Stimulated activated CD8-positive, alpha-beta memory T cell treated with anti-CD3 and anti-CD28 coated beads, Interleukin-4, amount 100 ng/mL, for 48 hours (primary cell): ENCODE measurements at regions not wholly inside any gene's neighbourhood (a gene's known extent, or its start where the extent isn't known, plus 50 kb on each side); places are given as distances from the start of the nearest gene placed in this dataset.
"Not testable (repeated sequence)": the region's sequence is repeated elsewhere in the genome, so short reads cannot be mapped to it uniquely, and the experiment has no call there.

Source experiments
- DNase-seq: peaks from one replicate; pipeline ENCODE4 v3.0.0-alpha.2; 2020

DNA sequence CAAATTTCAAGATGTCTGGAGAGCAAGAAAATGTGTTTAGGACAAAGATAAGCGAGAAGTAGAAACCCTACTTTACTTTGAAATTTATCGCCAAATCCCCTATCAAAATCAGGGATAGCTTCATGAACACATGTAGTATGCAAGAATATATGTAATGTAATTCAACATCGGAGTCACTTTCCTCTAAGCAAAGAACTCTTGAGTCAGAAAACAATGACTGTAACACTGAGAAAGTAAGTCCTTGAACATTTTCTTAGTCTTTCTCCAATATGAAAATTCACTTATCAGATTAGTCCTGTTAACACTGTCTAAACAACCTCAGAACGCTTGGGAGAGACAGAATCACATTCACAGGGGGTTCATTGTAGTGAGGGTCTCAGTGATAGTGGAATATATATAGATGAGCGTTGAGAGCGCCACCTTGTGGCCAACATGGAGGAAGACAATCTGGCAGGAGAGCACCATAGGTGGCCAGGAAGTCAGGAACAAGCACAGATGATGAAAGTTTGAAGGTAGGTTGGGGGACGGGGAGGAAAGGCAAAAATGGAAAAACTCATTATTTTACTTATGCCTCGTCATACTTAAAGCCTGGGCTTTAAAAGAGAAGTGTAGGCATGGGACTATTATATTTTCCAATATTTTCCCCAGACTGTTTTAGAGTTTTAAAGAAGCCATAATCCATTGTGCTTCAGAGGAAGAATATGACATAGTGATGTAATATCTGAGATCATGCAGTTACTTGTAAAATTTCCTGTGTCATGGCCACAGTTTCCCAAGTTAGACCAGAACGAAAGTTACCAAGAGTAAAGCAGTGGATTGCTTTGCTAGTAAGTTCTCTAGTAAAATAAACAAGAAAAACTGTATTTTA lies 115.5 kb upstream of the GNAI1 start:
- peak; percentile 60 for DNase-seq

GRCh38 chr7:80017101-80017698 lies 117.4 kb upstream of the GNAI1 start:
- DNase-seq, result no peak

GRCh38 chr7:80014511-80014910 lies 120.1 kb upstream of the GNAI1 start:
- no peak for DNase-seq

- DNase-seq, result no peak
Measured at GRCh38 chr7:80008039-80008438, 126.6 kb upstream of the GNAI1 start.

- no peak for DNase-seq
Measured at GRCh38 chr7:80002865-80003264, 131.8 kb upstream of the GNAI1 start.

DNA sequence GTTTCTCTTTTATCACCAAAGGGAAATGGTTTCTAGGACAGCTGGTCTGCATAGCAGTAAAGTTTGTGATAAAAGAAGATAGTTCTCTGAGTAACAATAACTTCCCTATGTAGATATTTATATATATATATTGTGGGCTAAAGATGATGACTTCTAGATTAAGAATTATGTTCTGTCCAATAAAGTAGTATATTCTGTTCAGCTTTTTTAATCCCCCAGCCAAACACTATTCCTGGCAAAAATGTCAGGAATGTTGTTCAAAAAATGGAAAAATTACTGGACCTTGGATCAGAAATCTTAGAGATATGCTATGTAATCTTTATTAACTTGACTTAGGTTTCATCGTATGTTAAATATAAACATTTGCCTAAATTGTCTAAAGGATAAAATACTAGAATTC lies 136.3 kb upstream of the GNAI1 start:
- no peak for DNase-seq

DNA sequence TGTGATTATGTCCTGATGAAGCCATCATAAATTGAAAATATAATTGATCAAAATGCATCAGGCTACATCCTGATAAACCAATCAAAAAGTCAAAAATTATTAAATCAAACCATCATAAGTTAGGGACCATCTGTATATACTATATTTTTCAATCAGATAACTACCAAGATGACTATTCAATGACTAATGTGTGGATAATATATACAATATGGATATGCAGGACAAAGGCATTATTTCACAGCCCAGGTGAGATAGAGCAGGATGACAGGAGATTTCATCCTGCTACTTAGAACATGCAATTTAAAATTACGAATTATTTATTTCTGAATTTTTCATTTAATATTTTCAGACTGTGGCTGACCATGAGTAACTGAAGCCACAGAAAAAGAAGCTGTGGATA lies 137.3 kb upstream of the GNAI1 start:
- no peak for DNase-seq

DNA sequence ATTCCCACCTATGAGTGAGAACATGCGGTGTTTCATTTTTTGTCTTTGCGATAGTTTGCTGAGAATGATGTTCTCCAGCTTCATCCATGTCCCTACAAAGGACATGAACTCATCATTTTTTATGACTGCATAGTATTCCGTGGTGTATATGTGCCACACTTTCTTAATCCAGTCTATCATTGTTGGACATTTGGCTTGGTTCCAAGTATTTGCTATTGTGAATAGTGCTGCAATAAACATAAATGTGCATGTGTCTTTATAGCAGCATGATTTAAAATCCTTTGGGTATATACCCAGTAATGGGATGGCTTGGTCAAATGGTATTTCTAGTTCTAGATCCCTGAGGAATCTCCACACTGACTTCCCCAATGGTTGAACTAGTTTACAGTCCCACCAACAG lies 138.9 kb upstream of the GNAI1 start:
- DNase-seq, result not testable (repeated sequence)

- no peak for DNase-seq
Measured at GRCh38 chr7:79988653-79989052, 146.0 kb upstream of the GNAI1 start.

DNA sequence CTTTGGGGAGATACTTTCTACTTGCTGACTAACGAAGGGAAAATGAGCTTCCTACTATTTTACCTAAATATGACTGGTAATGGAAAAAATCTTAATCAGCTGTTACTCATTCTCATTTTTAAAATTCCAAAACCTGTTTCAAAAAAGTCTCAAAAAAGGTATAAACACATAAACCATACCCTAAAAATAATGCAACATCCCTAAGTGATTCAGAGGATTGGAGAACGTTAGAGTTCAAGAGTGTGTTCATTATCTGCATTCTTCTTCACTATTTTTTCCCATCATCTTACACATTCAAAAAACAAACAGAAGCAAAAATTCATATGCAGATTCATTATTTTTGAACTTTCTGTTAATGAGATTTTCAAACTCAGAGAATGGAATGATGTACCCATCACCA lies 150.4 kb upstream of the GNAI1 start:
- no peak for DNase-seq

DNA sequence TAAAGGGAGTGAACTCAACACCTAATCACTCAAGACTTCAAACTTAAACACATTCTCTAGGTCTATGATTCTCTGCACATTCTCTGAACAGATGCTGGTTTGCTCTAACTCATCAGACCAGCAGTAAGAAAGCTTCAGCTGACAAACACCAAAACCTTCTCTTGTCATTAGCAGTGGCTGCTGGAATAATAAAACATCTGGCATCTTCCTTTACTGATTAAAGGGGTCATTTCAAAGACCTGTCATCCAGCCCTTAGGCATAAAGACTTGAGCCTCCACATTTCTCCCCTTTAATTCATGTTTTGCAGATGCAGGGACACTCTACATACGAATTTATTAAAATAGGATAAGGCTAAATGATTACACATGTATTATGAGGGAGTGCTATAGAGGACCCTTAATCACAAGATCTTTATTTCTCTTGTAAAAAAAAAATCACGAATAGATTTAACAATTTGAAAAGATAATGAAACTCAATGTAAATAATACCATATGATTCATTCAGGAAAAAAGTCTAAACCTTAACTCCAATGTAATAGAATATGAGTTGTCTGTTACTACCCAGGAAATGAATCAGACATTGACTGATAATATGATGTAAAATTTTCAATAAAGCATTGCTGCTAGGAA lies 152.4 kb upstream of the GNAI1 start:
- DNase-seq, result no peak

GRCh38 chr7:79980376-79980775 lies 154.3 kb upstream of the GNAI1 start:
- DNase-seq, result no peak

GRCh38 chr7:79979437-79979836 lies 155.2 kb upstream of the GNAI1 start:
- no peak for DNase-seq

DNA sequence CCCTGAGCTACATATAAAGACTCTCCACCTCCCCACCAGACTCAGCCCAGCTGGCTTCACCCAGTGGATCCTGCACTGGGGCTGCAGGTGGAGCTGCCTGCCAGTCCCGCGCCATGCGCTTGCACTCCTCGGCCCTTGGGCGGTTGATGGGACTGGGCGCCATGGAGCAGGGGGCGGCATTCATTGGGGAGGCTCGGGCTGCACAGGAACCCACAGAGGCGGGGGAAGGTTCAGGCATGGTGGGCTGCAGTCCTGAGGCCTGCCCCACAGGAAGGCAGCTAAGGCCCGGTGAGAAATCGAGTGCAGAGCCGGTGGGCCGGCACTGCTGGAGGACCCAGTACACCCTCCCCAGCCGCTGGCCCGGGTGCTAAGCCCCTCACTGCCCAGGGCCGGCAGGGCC lies 157.2 kb upstream of the GNAI1 start:
- no peak for DNase-seq

DNA sequence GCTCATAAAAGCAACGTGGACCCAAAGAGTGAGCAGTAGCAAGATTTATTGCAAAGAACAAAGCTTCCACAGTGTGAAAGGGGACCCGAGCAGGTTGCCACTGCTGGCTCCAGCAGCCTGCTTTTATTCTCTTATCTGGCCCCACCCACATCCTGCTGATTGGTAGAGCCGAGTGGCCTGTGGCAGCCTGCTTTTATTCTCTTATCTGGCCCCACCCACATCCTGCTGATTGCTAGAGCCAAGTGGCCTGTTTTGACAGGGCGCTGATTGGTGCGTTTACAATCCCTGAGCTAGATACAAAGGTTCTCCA lies 158.0 kb upstream of the GNAI1 start:
- DNase-seq, result not testable (repeated sequence)

- DNase-seq, result not testable (repeated sequence)
Measured at GRCh38 chr7:79975986-79976710, 158.5 kb upstream of the GNAI1 start.

DNA sequence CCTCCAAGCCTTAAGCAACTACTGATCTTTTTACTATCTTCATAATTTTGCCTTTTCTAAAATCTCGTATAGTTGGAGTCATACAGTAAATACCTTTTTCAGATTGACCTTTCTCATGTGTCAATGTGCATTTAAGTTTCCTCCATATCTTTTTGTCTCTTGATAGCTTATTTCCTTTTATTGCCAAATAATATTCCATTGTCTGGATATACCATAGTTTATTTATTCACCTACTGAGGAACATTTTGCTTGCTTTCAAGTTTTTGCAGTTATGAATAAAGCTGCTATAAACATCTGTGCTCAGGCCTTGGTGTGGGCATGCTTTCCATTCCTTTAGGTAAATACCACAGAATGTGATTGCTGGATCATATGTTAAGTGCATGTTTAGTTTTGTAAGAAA lies 161.2 kb upstream of the GNAI1 start:
- DNase-seq, result no peak

- no peak for DNase-seq
Measured at GRCh38 chr7:79971058-79971457, 163.6 kb upstream of the GNAI1 start.

DNA sequence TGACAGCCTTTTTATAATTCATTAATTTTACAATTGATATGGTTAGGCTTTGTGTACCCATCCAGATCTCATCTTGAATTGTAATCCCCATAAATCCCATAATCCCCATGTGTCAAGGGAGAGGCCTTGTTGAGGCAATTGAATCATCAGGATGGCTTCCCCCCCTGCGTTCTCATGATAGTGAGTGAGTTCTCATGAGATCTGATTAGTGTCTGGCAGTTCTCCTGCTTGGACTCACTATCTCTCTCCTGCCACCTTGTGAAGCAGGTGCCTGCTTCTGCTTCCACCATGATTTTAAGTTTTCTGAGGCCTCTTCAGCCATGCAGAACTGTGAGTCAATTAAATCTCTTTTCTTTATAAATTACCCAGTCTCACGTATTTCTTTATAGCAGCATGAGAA lies 165.7 kb upstream of the GNAI1 start:
- DNase-seq, result no peak

GRCh38 chr7:79968077-79968648 lies 166.5 kb upstream of the GNAI1 start:
- no peak for DNase-seq

GRCh38 chr7:79965946-79966345 lies 168.7 kb upstream of the GNAI1 start:
- no peak for DNase-seq

GRCh38 chr7:79964463-79964862 lies 170.2 kb upstream of the GNAI1 start:
- DNase-seq, result no peak

GRCh38 chr7:79953130-79953529 lies 181.5 kb upstream of the GNAI1 start:
- no peak for DNase-seq
